SH-SY5Y (cell line): ENCODE measurements at regions not wholly inside any gene's neighbourhood (a gene's known extent, or its start where the extent isn't known, plus 50 kb on each side); places are given as distances from the start of the nearest gene placed in this dataset.

Experiments used
- GATA2 ChIP-seq: IDR thresholded peaks from 2 replicates; pipeline ENCODE4 v1.6.1; 2011; ENCODE audit warnings: mild to moderate bottlenecking, low read depth, low read length
- GATA3 ChIP-seq: IDR thresholded peaks from 2 replicates; pipeline ENCODE4 v1.6.1; 2011; ENCODE audit warnings: low read depth, mild to moderate bottlenecking, low read length, moderate library complexity

DNA sequence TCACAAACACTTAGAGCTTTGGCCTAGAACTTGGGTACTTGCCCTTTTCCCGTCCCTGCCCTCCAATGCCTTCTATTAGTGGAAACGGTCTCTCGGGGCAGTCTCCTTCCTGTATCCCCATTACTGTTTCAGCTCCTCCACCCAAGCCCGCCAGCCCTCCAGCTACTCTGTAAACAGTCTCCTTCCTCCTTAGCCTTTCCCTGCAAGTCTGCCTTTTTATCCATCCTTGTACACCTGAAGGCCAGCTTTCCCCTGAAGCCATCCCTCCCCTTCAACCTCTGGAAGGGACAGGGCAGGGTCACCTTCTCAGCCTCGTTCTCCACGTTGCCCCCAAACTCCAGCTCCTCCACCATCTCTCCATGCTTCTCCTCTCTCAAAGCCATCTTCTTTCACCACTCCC lies 108.1 kb upstream of the ZNF746 start:
- no peak for TF ChIP-seq GATA3
- no peak for TF ChIP-seq GATA2
